A673 (cell line): ENCODE measurements at regions not wholly inside any gene's neighbourhood (a gene's known extent, or its start where the extent isn't known, plus 50 kb on each side); places are given as distances from the start of the nearest gene placed in this dataset.

ENCODE experiments used
- BruUV-seq: library from RNA; stranded (reverse); fragments of 400-500 nt; replicated peaks from 2 replicates; lab custom pipeline; 2021; lab: Mats Ljungman, UMichigan
- CTCF ChIA-PET: fragments of 300-600 bp; sonication (Branson Sonifier 250); formaldehyde crosslinking; loops from one replicate; lab custom pipeline; 2022; ENCODE audit warnings: antibody characterized with exemption; lab: Charles Lee
- POLR2A ChIA-PET: fragments of 300-600 bp; sonication (Branson Sonifier 250); formaldehyde crosslinking; loops from one replicate; lab custom pipeline; 2022; ENCODE audit warnings: antibody characterized with exemption; ENCODE audit not compliant: low non-redundant PET; lab: Charles Lee
- DNase-seq: peaks from one replicate; pipeline ENCODE4 v3.0.0-alpha.2; 2015; ENCODE audit warnings: low spot score
- H3K27ac ChIP-seq: fragments of 200-600 bp; sonication (generic); 2 replicates; pipeline ENCODE4 v1.5.1; 2016; ENCODE audit warnings: mixed run types, low read depth, mild to moderate bottlenecking, mixed read lengths, antibody characterized with exemption, low read length; ENCODE audit not compliant: poor library complexity, severe bottlenecking
- H3K27me3 ChIP-seq: fragments of 200-600 bp; sonication (generic); replicated peaks from 2 replicates; pipeline ENCODE4 v1.6.1; 2017; ENCODE audit warnings: mixed run types, low read depth, mild to moderate bottlenecking, mixed read lengths, antibody characterized with exemption, low read length; ENCODE audit not compliant: insufficient read depth, poor library complexity
- H3K36me3 ChIP-seq: fragments of 200-600 bp; sonication (generic); 2 replicates; pipeline ENCODE4 v1.6.1; 2016; ENCODE audit warnings: mixed run types, mild to moderate bottlenecking, mixed read lengths, antibody characterized with exemption, low read length; ENCODE audit not compliant: insufficient read depth, poor library complexity, severe bottlenecking
- H3K4me1 ChIP-seq: fragments of 200-600 bp; sonication (generic); 2 replicates; pipeline ENCODE4 v1.6.1; 2017; ENCODE audit warnings: mixed run types, mild to moderate bottlenecking, mixed read lengths, antibody characterized with exemption, low read length; ENCODE audit not compliant: insufficient read depth, poor library complexity, severe bottlenecking
- H3K4me3 ChIP-seq: fragments of 200-600 bp; sonication (generic); 2 replicates; pipeline ENCODE4 v1.5.1; 2016; ENCODE audit warnings: low read depth, mixed run types, mild to moderate bottlenecking, mixed read lengths, low read length; ENCODE audit not compliant: poor library complexity, severe bottlenecking
- H3K9me3 ChIP-seq: fragments of 200-600 bp; sonication (generic); 2 replicates; pipeline ENCODE4 v1.6.1; 2016; ENCODE audit warnings: mixed run types, low read depth, mild to moderate bottlenecking, mixed read lengths, antibody characterized with exemption, low read length; ENCODE audit not compliant: poor library complexity, severe bottlenecking
- CTCF ChIP-seq: fragments of 300-800, 200-600 bp; sonication (generic); conservative IDR thresholded peaks from 2 replicates; pipeline ENCODE4 v1.5.1; 2017; ENCODE audit warnings: low read depth, mild to moderate bottlenecking, antibody characterized with exemption, low read length, moderate library complexity, mixed read lengths
- EZH2 ChIP-seq: fragments of 200-600 bp; sonication (generic); IDR thresholded peaks from 2 replicates; pipeline ENCODE4 v1.6.1; 2017; ENCODE audit warnings: borderline replicate concordance, low read depth, mild to moderate bottlenecking, mixed read lengths, antibody characterized with exemption, low read length; ENCODE audit not compliant: poor library complexity, severe bottlenecking
- intact Hi-C: fragments of 100-400 bp; cut with micrococcal nuclease; formaldehyde crosslinking; loops from one replicate; pipeline ENCODE4 v1.10.0; 2022; ENCODE audit not compliant: unreplicated experiment

GRCh38 chrX:17206584-17206983 is 168.4 kb upstream of the NHS start:
- BruUV-seq = no TSS peak
- ChIA-PET POLR2A (no interaction called here), CTCF (no interaction called here)
- Histone ChIP-seq H3K4me1 (no peaks in the 10 kb centered on the region), H3K9me3 (no peaks in the 10 kb centered on the region), H3K27me3 (peaks cover 31% of the 10 kb centered on the region), H3K4me3 (no peak overlapping the region), H3K36me3 (no peaks in the 10 kb centered on the region), H3K27ac (no peak overlapping the region)
- intact Hi-C loops = no loop called here
- no peak for TF ChIP-seq CTCF
- no peak for TF ChIP-seq EZH2
- DNase-seq = no peak

GRCh38 chrX:17214962-17215361 is 160.0 kb upstream of the NHS start:
- H3K27me3 ChIP-seq = peaks cover 4% of the 10 kb centered on the region
- DNase-seq = no peak
- no TSS peak for BruUV-seq
- H3K4me3 ChIP-seq = no peak overlapping the region
- H3K36me3 ChIP-seq = no peaks in the 10 kb centered on the region
- intact Hi-C loops = no loop called here
- TF ChIP-seq CTCF (no peak), EZH2 (no peak)
- no peak overlapping the region for H3K27ac ChIP-seq
- CTCF ChIA-PET = no interaction called here
- no peaks in the 10 kb centered on the region for H3K9me3 ChIP-seq
- POLR2A ChIA-PET = no interaction called here
- no peaks in the 10 kb centered on the region for H3K4me1 ChIP-seq

- BruUV-seq = no TSS peak
- Histone ChIP-seq H3K27ac (no peak overlapping the region), H3K27me3 (peaks cover 32% of the 10 kb centered on the region), H3K4me3 (no peak overlapping the region), H3K9me3 (no peaks in the 10 kb centered on the region), H3K36me3 (no peaks in the 10 kb centered on the region), H3K4me1 (no peaks in the 10 kb centered on the region)
- POLR2A ChIA-PET = no interaction called here
- intact Hi-C loops = no loop called here
- TF ChIP-seq CTCF = no peak
- no peak for TF ChIP-seq EZH2
- no peak for DNase-seq
- CTCF ChIA-PET = no interaction called here
Observed at GRCh38 chrX:17226736-17227135, 148.3 kb upstream of the NHS start.
